ENCODE measurements at regions not wholly inside any gene's neighbourhood (a gene's known extent, or its start where the extent isn't known, plus 50 kb on each side); places are given as distances from the start of the nearest gene placed in this dataset.

DNA sequence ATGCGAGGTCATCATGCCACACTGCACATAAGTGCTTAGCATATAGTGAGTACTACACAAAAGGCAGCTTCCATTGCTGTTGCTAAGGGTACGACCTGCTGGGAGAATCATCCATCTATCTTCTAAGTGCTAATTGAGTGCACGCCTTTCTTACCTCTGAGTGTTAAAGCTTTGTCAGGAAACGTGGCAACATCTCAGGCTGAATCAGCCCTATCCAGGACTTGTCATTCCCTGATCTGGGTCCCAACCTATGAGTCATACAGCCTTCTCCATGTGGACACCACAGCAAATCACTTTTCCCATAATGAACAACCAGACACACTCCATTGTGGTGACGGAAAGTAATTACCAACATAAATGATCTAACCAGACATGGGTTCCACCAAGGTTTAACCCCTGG lies 201.1 kb upstream of the MAF start:
- TF ChIP-seq, protein P1, sequence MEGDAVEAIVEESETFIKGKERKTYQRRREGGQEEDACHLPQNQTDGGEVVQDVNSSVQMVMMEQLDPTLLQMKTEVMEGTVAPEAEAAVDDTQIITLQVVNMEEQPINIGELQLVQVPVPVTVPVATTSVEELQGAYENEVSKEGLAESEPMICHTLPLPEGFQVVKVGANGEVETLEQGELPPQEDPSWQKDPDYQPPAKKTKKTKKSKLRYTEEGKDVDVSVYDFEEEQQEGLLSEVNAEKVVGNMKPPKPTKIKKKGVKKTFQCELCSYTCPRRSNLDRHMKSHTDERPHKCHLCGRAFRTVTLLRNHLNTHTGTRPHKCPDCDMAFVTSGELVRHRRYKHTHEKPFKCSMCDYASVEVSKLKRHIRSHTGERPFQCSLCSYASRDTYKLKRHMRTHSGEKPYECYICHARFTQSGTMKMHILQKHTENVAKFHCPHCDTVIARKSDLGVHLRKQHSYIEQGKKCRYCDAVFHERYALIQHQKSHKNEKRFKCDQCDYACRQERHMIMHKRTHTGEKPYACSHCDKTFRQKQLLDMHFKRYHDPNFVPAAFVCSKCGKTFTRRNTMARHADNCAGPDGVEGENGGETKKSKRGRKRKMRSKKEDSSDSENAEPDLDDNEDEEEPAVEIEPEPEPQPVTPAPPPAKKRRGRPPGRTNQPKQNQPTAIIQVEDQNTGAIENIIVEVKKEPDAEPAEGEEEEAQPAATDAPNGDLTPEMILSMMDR (conservative IDR thresholded peaks at IDR 0.05), result no peak
- no peak overlapping the region for H3K27ac ChIP-seq

DNA sequence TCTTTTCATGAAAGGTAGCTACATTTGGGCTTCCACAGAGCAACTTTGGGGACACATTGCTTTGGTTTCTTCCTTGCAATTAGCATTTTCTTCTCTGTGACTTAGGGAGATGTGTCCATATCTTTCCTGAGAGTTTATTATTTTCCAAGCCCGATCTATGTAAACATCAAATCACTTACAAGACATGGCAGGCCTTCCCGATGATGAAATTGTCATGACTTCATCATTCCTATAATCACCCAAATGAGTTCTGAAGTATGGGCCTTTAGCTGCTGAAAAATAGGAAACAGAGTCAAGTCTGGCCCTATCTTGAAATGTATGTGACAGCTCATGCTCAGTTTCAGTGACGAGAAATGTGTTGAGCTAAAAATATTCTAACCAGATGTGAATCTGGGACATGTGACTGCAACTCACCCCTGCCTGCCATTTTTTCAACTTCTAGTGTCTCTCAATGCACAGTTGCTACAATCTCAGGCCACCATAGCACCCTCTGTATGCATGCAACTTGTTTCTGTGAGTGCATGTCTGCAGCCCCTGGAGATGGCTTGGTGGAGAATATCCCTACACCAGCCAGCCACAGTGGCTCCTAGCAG lies 199.6 kb upstream of the MAF start:
- H3K27ac ChIP-seq, result no peak overlapping the region
- TF ChIP-seq, protein P1 (conservative IDR thresholded peaks at IDR 0.05), result no peak

DNA sequence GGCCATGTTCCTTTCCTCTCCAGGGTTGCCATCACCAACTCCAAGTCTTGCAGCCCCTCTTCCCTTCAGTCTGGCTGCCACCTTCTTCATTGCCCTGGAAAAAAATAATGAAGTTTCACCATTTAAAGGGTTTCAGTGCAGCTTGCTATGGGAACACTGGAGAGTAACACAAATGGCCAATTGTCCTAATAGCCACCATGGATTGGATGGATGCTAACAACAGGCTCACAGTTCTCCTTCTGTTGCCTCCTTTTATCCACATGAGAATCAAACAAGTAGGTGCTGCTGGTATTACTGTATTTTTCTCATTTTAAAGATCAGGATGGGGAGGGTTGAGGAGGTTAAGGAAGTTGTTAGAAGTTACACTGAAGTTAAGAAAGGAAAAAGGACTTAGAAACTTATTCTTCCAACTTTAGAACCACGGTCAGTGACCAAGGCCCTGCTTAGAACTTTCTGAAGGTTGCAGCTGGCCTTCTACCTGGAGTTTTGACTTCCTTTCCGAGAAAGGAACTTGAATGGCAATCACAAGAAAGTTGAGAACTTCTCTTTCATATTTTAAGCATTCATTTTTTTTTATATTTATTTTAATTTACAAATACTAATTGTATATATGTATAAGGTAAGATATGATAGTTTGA lies 198.0 kb upstream of the MAF start:
- no peak overlapping the region for H3K27ac ChIP-seq
- TF ChIP-seq, protein P1 (conservative IDR thresholded peaks at IDR 0.05), result no peak

GRCh38 chr16:79797486-79797885 lies 196.9 kb upstream of the MAF start:
- TF ChIP-seq, protein P1 (conservative IDR thresholded peaks at IDR 0.05), result no peak

GRCh38 chr16:79795556-79795955 lies 195.0 kb upstream of the MAF start:
- TF ChIP-seq, protein P1 (conservative IDR thresholded peaks at IDR 0.05), result no peak
- H3K27ac ChIP-seq, result no peak overlapping the region

More at GRCh38 chr16:79797486-79797885, 196.9 kb upstream of the MAF start:
- no peak overlapping the region for H3K27ac ChIP-seq

DNA sequence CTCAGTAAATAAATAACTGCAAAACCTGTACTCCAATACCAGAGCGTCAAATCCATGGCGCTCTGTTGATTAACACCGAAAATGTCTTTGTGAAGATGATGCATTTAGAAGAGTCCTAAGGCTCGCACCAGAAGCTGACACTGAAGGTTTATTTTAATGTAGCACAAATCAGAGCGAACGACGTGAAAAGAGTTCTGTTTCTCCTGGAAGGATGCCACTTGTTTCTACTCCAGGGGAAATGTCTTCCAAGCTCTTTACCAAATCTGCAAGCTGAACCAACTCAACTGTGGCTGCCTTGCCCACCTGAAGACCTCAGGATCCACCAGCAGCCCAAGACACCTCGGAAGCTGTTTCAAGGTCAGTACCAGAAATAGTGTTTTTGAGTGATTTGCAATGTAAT lies 194.4 kb upstream of the MAF start:
- no peak overlapping the region for H3K27ac ChIP-seq
- TF ChIP-seq, protein P1 (conservative IDR thresholded peaks at IDR 0.05), result no peak

DNA sequence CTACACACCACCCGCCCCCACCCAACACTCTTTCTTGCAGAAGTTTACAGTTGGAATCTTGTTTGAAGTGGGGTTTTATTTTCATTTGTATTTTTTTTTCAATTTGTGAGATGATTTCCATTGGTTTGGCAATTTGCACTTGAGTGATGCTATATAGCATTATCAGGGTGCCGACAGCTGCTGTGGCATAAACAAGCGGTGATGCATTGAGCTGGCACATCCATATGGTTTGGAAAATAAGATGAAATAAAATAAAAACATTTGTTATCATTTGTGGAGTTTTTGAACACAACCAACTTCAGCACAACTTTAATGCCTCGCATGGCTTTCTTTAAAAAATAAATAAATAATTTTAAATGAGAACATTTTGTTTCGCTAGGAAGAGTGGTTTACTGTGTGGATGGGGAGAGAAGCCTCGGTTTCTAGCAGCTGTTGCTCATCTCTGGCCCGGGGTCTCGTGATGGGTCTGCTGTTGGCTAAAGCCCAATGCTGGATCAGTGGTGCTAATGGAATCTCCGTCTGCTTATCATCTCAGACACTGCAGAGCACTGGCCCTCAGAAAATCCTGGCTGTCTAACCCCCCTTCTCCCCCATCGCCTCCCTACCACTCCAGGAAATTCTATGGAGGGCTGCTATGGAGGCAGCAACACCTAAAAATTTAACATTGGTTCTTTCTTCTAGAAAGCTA lies 192.3 kb upstream of the MAF start:
- no peak overlapping the region for H3K27ac ChIP-seq
- TF ChIP-seq, protein P1 (conservative IDR thresholded peaks at IDR 0.05), result no peak
